K562 (cell line): ENCODE measurements at regions not wholly inside any gene's neighbourhood (a gene's known extent, or its start where the extent isn't known, plus 50 kb on each side); places are given as distances from the start of the nearest gene placed in this dataset.
A peak's percentile ranks its signal among the peaks of the same experiment; 100 is the strongest.

Experiments
- ATAC-seq: fragments of 200-7000 bp; cut with Tn5 transposase; 3 replicates; pipeline ENCODE4 v1.9.1; 2020; ENCODE audit warnings: moderate library complexity
- BruUV-seq: library from RNA; stranded (reverse); fragments of 400-500 nt; replicated peaks from 2 replicates; lab custom pipeline; 2021; lab: Mats Ljungman, UMichigan
- CTCF ChIA-PET: fragments of 300-600 bp; formaldehyde crosslinking; extraction: SDS; loops from one replicate; lab custom pipeline; 2021; ENCODE audit warnings: low intra/inter-chr PET ratio; lab: Yijun Ruan, JAX
- POLR2A ChIA-PET: fragments of 300-600, 350-650 bp; sonication (Branson Sonifier 250); formaldehyde crosslinking; extraction: SDS; loops from one replicate; lab custom pipeline; 2021; ENCODE audit warnings: antibody characterized with exemption, inconsistent platforms; lab: Yijun Ruan, JAX
- DNase-seq, 4 experiments: peaks; one replicate each; pipeline versions ENCODE4 v3.0.0 to v3.0.0-alpha.2; 2011 to 2018; ENCODE audit warnings: low spot score in 3 of 4, mixed read lengths in 3 of 4; ENCODE audit errors: extremely low read depth in 1 of 4
- FAIRE-seq: peaks from 2 replicates; lab custom pipeline; 2011; peaks lifted over from hg19 to GRCh38; lab: Jason Lieb, UNC
- H2AFZ ChIP-seq: 2 replicates; pipeline ENCODE4 v1.6.0; 2011; ENCODE audit warnings: low read depth, low read length, control low read depth, inconsistent platforms
- H3K27ac ChIP-seq: fragments of 200-600 bp; 3 replicates; pipeline ENCODE4 v1.8.0; 2011; ENCODE audit warnings: low read depth, mild to moderate bottlenecking, control low read depth, inconsistent platforms, low read length, moderate library complexity, mixed read lengths; ENCODE audit errors: extremely low read depth
- H3K27me3 ChIP-seq, 2 experiments: fragments of 300-600 bp in 1 of 2; 2 replicates in 1 of 2; 3 replicates in 1 of 2; pipeline versions ENCODE4 v1.6.0 to v1.8.0; 2011; ENCODE audit warnings: inconsistent platforms in 2 of 2, low read length in 2 of 2, mild to moderate bottlenecking in 1 of 2, mixed read lengths in 1 of 2, moderate library complexity in 1 of 2; ENCODE audit not compliant: control insufficient read depth in 2 of 2, insufficient read depth in 2 of 2
- H3K36me3 ChIP-seq: fragments of 300-600 bp; 3 replicates; pipeline ENCODE4 v1.8.0; 2011; ENCODE audit warnings: mild to moderate bottlenecking, low read length, inconsistent platforms; ENCODE audit not compliant: control insufficient read depth, insufficient read depth
- H3K4me1 ChIP-seq, 2 experiments: fragments of 200-600 bp in 1 of 2; replicated peaks in 1 of 2; 2 replicates in 1 of 2; 3 replicates in 1 of 2; pipeline versions ENCODE4 v1.5.1 to v1.8.0; 2011; ENCODE audit warnings: inconsistent platforms in 2 of 2, low read length in 2 of 2, mild to moderate bottlenecking in 1 of 2, mixed read lengths in 1 of 2, moderate library complexity in 1 of 2; ENCODE audit not compliant: control insufficient read depth in 2 of 2, insufficient read depth in 2 of 2
- H3K4me2 ChIP-seq: 2 replicates; pipeline ENCODE4 v1.6.1; 2011; ENCODE audit warnings: low read length, control low read depth, inconsistent platforms, mixed read lengths; ENCODE audit not compliant: insufficient read depth
- H3K4me3 ChIP-seq: fragments of 200-600 bp; sonication (generic), shearing (Covaris generic); 2 replicates; pipeline ENCODE4 v1.5.1; 2016; ENCODE audit warnings: control low read depth, inconsistent platforms
- H3K79me2 ChIP-seq: fragments of 200-600 bp; 3 replicates; pipeline ENCODE4 v1.8.0; 2011; ENCODE audit warnings: low read length, inconsistent platforms; ENCODE audit not compliant: control insufficient read depth, insufficient read depth
- H3K9ac ChIP-seq, 2 experiments: 2 replicates each; pipeline versions ENCODE4 v1.6.0 to v1.6.1; 2011; ENCODE audit warnings: low read depth in 2 of 2, low read length in 2 of 2, control low read depth in 1 of 2, inconsistent platforms in 1 of 2, mild to moderate bottlenecking in 1 of 2, mixed read lengths in 1 of 2; ENCODE audit not compliant: insufficient read depth in 1 of 2
- H3K9me1 ChIP-seq: one replicate; pipeline ENCODE4 v1.6.0; 2011; ENCODE audit warnings: inconsistent platforms, mild to moderate bottlenecking, low read length, moderate library complexity; ENCODE audit not compliant: control insufficient read depth, insufficient read depth
- H3K9me3 ChIP-seq: replicated peaks from 2 replicates; pipeline ENCODE4 v1.5.1; 2011; ENCODE audit warnings: low read depth, low read length, inconsistent platforms; ENCODE audit not compliant: control insufficient read depth, insufficient read depth
- H4K20me1 ChIP-seq: replicated peaks from 2 replicates; pipeline ENCODE4 v1.6.1; 2011; ENCODE audit warnings: low read length, inconsistent platforms, mixed read lengths; ENCODE audit not compliant: control insufficient read depth, insufficient read depth
- BMI1 ChIP-seq: fragments of 150-350 bp; IDR thresholded peaks from 2 replicates; pipeline ENCODE4 v1.6.1; 2014; ENCODE audit warnings: low read length
- BRF1 ChIP-seq: IDR thresholded peaks from 3 replicates; pipeline ENCODE4 v1.6.1; 2011; ENCODE audit warnings: borderline replicate concordance, mild to moderate bottlenecking; ENCODE audit not compliant: insufficient read length; ENCODE audit errors: extremely low read depth
- CC2D1A ChIP-seq: fragments of 450-650 bp; IDR thresholded peaks from 2 replicates; pipeline ENCODE4 v1.6.1; 2017; ENCODE audit warnings: mild to moderate bottlenecking
- CEBPB ChIP-seq: fragments of 450-650 bp; IDR thresholded peaks from 2 replicates; pipeline ENCODE4 v1.6.1; 2016; ENCODE audit warnings: missing genetic modification characterization, missing compliant biosample characterization
- LCOR ChIP-seq: sonication (generic); formaldehyde crosslinking; IDR thresholded peaks from 2 replicates; pipeline ENCODE4 v1.8.0; 2022; ENCODE audit warnings: mild to moderate bottlenecking, missing genetic modification reagents
- MTA3 ChIP-seq: fragments of 450-650 bp; formaldehyde crosslinking; IDR thresholded peaks from 2 replicates; pipeline ENCODE4 v1.6.1; 2017; ENCODE audit warnings: mild to moderate bottlenecking, borderline replicate concordance
- NCOA4 ChIP-seq: fragments of 450-650 bp; IDR thresholded peaks from 2 replicates; pipeline ENCODE4 v1.6.1; 2018; ENCODE audit warnings: mild to moderate bottlenecking; ENCODE audit not compliant: partially characterized antibody
- PCBP1 ChIP-seq: fragments of 200-400 bp; formaldehyde crosslinking; IDR thresholded peaks from 2 replicates; pipeline ENCODE4 v1.6.1; 2018; ENCODE audit warnings: mild to moderate bottlenecking, low read depth, low read length; ENCODE audit not compliant: poor library complexity, severe bottlenecking
- PHTF2 ChIP-seq: fragments of 250-450 bp; sonication (Bioruptor Pico); IDR thresholded peaks from 2 replicates; pipeline ENCODE4 v1.5.0; 2021; ENCODE audit warnings: mild to moderate bottlenecking
- PYGO2 ChIP-seq: fragments of 450-650 bp; IDR thresholded peaks from 2 replicates; pipeline ENCODE4 v1.6.1; 2016; ENCODE audit warnings: mild to moderate bottlenecking, missing genetic modification characterization, moderate library complexity, missing compliant biosample characterization
- SMAD4 ChIP-seq: fragments of 250-450 bp; sonication (Bioruptor Pico); conservative IDR thresholded peaks from 2 replicates; pipeline ENCODE4 v1.8.0; 2021; ENCODE audit warnings: inconsistent platforms, mild to moderate bottlenecking, moderate library complexity
- SMARCA5 ChIP-seq: fragments of 450-650 bp; IDR thresholded peaks from 2 replicates; pipeline ENCODE4 v1.6.1; 2016
- ZZZ3 ChIP-seq: fragments of 450-650 bp; IDR thresholded peaks from 2 replicates; pipeline ENCODE4 v1.6.1; 2016; ENCODE audit warnings: antibody characterized with exemption, mild to moderate bottlenecking, moderate library complexity
- WGBS: fragments of 100-300 bp; shearing (Covaris generic); methylation state at CpG from one replicate; pipeline ENCODE4 v1.1.6; 2016; ENCODE audit warnings: low coverage, mixed read lengths; ENCODE audit not compliant: insufficient coverage; ENCODE audit errors: missing lambda C conversion rate; 5-methylcytosine and 5-hydroxymethylcytosine counted together
- in situ Hi-C: fragments of 300-500 bp; cut with MboI; formaldehyde crosslinking; loops from 4 replicates; pipeline ENCODE4 v1.15.0; 2018; ENCODE audit warnings: inconsistent platforms, mixed read lengths
- intact Hi-C: fragments of 100-400 bp; cut with micrococcal nuclease; formaldehyde crosslinking; loops from 2 replicates; pipeline ENCODE4 v1.14.2; 2022
- TF ChIP-seq, protein P1 (sequence below): fragments of 250-450 bp; sonication (Bioruptor Pico); IDR thresholded peaks from 2 replicates; pipeline ENCODE4 v1.5.0; 2021
- TF ChIP-seq, protein P2 (sequence below): IDR thresholded peaks from 2 replicates; pipeline ENCODE4 v1.6.1; 2011; ENCODE audit warnings: borderline replicate concordance, low read depth, mild to moderate bottlenecking, moderate library complexity, low read length; ENCODE audit not compliant: insufficient read depth, poor library complexity, severe bottlenecking
- TF ChIP-seq, protein P3 (sequence below): fragments of 250-450 bp; sonication (Bioruptor Pico); IDR thresholded peaks from 2 replicates; pipeline ENCODE4 v1.4.0; 2020; ENCODE audit warnings: mild to moderate bottlenecking, moderate library complexity, borderline replicate concordance
- TF ChIP-seq, protein P4 (sequence below): sonication (generic); formaldehyde crosslinking; IDR thresholded peaks from 2 replicates; pipeline ENCODE4 v1.5.0; 2020; ENCODE audit warnings: missing genetic modification reagents

DNA sequence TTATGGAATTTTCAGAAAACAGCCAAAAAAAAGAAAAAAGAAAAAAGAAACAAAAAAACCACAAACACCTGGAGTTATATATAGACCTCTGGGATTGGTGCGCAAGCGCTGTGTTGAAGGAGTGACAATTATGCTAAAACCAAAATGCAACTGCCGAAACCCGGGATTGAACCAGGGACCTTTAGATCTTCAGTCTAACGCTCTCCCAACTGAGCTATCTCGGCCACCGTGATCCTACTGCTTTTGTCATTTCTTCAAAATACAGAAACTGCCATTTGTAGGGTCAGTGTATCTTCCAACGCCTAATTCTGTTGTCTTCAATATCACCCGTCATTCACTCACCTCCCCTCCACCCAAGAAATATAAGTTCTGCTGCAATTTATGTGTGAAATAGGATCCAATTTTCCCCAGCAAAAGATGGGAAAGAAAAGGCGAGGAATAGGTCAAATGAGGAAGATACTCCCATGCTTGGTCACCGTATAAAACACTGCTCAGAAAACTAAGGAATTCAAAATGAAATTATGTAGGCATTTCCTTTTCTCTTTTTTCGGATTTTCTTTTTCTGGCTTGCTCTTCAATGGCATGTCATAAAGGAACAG is 116.0 kb downstream of the TRIM27 start:
- POLR2A ChIA-PET = interaction anchor here (0.6 to 2.2 kb wide), 6 partner anchors 10 to 1227 kb away, joined by 3 to 13 read pairs (median 6); no protein-coding TSS in a partner anchor
- TF ChIP-seq SMAD4 (no peak), SMARCA5 (no peak), PYGO2 (tag) (no peak), CC2D1A (no peak), PCBP1 (no peak), LCOR (no peak; the same call in none of the 2 replicates), CEBPB (no peak), MTA3 (peak; percentile 92), BRF1 (peak; percentile 61), PHTF2 (0 out of 2 replicates have a peak, but pooled peaks have one; percentile 49), BMI1 (peak; percentile 33; the same call in 1 of the 2 replicates), NCOA4 (no peak), ZZZ3 (no peak)
- TF ChIP-seq, protein P1, sequence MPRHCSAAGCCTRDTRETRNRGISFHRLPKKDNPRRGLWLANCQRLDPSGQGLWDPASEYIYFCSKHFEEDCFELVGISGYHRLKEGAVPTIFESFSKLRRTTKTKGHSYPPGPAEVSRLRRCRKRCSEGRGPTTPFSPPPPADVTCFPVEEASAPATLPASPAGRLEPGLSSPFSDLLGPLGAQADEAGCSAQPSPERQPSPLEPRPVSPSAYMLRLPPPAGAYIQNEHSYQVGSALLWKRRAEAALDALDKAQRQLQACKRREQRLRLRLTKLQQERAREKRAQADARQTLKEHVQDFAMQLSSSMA (CRISPR knock-in tag) = no peak
- TF ChIP-seq, protein P2, sequence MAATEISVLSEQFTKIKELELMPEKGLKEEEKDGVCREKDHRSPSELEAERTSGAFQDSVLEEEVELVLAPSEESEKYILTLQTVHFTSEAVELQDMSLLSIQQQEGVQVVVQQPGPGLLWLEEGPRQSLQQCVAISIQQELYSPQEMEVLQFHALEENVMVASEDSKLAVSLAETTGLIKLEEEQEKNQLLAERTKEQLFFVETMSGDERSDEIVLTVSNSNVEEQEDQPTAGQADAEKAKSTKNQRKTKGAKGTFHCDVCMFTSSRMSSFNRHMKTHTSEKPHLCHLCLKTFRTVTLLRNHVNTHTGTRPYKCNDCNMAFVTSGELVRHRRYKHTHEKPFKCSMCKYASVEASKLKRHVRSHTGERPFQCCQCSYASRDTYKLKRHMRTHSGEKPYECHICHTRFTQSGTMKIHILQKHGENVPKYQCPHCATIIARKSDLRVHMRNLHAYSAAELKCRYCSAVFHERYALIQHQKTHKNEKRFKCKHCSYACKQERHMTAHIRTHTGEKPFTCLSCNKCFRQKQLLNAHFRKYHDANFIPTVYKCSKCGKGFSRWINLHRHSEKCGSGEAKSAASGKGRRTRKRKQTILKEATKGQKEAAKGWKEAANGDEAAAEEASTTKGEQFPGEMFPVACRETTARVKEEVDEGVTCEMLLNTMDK = no peak
- TF ChIP-seq, protein P3, sequence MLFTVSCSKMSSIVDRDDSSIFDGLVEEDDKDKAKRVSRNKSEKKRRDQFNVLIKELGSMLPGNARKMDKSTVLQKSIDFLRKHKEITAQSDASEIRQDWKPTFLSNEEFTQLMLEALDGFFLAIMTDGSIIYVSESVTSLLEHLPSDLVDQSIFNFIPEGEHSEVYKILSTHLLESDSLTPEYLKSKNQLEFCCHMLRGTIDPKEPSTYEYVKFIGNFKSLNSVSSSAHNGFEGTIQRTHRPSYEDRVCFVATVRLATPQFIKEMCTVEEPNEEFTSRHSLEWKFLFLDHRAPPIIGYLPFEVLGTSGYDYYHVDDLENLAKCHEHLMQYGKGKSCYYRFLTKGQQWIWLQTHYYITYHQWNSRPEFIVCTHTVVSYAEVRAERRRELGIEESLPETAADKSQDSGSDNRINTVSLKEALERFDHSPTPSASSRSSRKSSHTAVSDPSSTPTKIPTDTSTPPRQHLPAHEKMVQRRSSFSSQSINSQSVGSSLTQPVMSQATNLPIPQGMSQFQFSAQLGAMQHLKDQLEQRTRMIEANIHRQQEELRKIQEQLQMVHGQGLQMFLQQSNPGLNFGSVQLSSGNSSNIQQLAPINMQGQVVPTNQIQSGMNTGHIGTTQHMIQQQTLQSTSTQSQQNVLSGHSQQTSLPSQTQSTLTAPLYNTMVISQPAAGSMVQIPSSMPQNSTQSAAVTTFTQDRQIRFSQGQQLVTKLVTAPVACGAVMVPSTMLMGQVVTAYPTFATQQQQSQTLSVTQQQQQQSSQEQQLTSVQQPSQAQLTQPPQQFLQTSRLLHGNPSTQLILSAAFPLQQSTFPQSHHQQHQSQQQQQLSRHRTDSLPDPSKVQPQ (CRISPR knock-in tag) = no peak
- TF ChIP-seq, protein P4, sequence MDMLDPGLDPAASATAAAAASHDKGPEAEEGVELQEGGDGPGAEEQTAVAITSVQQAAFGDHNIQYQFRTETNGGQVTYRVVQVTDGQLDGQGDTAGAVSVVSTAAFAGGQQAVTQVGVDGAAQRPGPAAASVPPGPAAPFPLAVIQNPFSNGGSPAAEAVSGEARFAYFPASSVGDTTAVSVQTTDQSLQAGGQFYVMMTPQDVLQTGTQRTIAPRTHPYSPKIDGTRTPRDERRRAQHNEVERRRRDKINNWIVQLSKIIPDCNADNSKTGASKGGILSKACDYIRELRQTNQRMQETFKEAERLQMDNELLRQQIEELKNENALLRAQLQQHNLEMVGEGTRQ (CRISPR knock-in tag) = no peak

More for the DNA sequence above, 116.0 kb downstream of the TRIM27 start:
- H3K4me3 ChIP-seq = peak overlapping the region; percentile 52
- no peaks in the 10 kb centered on the region for H3K36me3 ChIP-seq
- in situ Hi-C loops = no loop called here
- H3K27me3 ChIP-seq = no peaks in the 10 kb centered on the region
- under 1% methylated on average over 12 of the region's 12 CpGs for WGBS
- H3K27ac ChIP-seq = peak overlapping the region; percentile 25
- peak; percentile 69 for FAIRE-seq
- H3K9ac ChIP-seq = peak overlapping the region; percentile 38 to 86; a peak in 3 of 4 replicates
- BruUV-seq = no TSS peak
- H3K9me1 ChIP-seq = no peaks in the 10 kb centered on the region
- intact Hi-C loops = loop anchor here (2.0 kb wide), 2 partner anchors 19 to 31 kb away; no protein-coding TSS in a partner anchor
- no peaks in the 10 kb centered on the region for H4K20me1 ChIP-seq
- no peaks in the 10 kb centered on the region for H3K9me3 ChIP-seq
- H3K4me1 ChIP-seq = peaks cover 11 to 12% of the 10 kb centered on the region in 2 experiments; a peak in 4 of 5 replicates
- peak overlapping the region; percentile 77 for H2AFZ ChIP-seq
- CTCF ChIA-PET = no interaction called here
- H3K79me2 ChIP-seq = no peaks in the 10 kb centered on the region
- peak; percentile 63 to 95 (median 70) for DNase-seq
- ATAC-seq = peak; percentile 49
- peak overlapping the region; percentile 86 for H3K4me2 ChIP-seq
